Panc1 (cell line): ENCODE measurements at regions not wholly inside any gene's neighbourhood (a gene's known extent, or its start where the extent isn't known, plus 50 kb on each side); places are given as distances from the start of the nearest gene placed in this dataset.

Experiments used
- ATAC-seq: fragments of 200-7000 bp; cut with Tn5 transposase; 2 replicates; pipeline ENCODE4 v1.9.1; 2020; ENCODE audit warnings: mild to moderate bottlenecking, moderate library complexity
- BruUV-seq: library from RNA; stranded (reverse); fragments of 400-500 nt; replicated peaks from 2 replicates; lab custom pipeline; 2021; lab: Mats Ljungman, UMichigan
- CTCF ChIA-PET: fragments of 300-600 bp; sonication (Branson Sonifier 250); formaldehyde crosslinking; loops from one replicate; lab custom pipeline; 2022; ENCODE audit warnings: antibody characterized with exemption; lab: Charles Lee
- POLR2A ChIA-PET: fragments of 300-600 bp; sonication (Branson Sonifier 250); formaldehyde crosslinking; loops from one replicate; lab custom pipeline; 2022; ENCODE audit warnings: antibody characterized with exemption; lab: Charles Lee
- DNase-seq: peaks from one replicate; pipeline ENCODE4 v3.0.0-alpha.2; 2010; ENCODE audit warnings: low read depth, low spot score
- H3K27ac ChIP-seq: 2 replicates; pipeline ENCODE4 v1.5.1; 2011; ENCODE audit warnings: mild to moderate bottlenecking, low read length, inconsistent platforms
- H3K27me3 ChIP-seq: fragments of 200-500 bp; sonication (Bioruptor generic); 2 replicates; pipeline ENCODE4 v1.6.0; 2014; ENCODE audit warnings: low read length, inconsistent platforms; ENCODE audit not compliant: control insufficient read depth, insufficient read depth
- H3K36me3 ChIP-seq: fragments of 200-500 bp; sonication (Bioruptor generic); 2 replicates; pipeline ENCODE4 v1.5.1; 2014; ENCODE audit warnings: inconsistent platforms, mild to moderate bottlenecking, low read length, moderate library complexity; ENCODE audit not compliant: control insufficient read depth, insufficient read depth
- H3K4me1 ChIP-seq: 2 replicates; pipeline ENCODE4 v1.5.1; 2011; ENCODE audit warnings: inconsistent platforms, mild to moderate bottlenecking, low read length, moderate library complexity; ENCODE audit not compliant: control insufficient read depth, insufficient read depth
- H3K4me3 ChIP-seq, 2 experiments: 2 replicates each; pipeline ENCODE4 v1.5.1; 2011 to 2012; ENCODE audit warnings: low read depth in 2 of 2, low read length in 2 of 2, mild to moderate bottlenecking in 2 of 2, inconsistent platforms in 1 of 2, moderate library complexity in 1 of 2
- H3K9me3 ChIP-seq: fragments of 200-500 bp; sonication (Bioruptor generic); 2 replicates; pipeline ENCODE4 v1.5.1; 2014; ENCODE audit warnings: low read depth, mild to moderate bottlenecking, inconsistent platforms, low read length, moderate library complexity; ENCODE audit not compliant: control insufficient read depth, insufficient read depth
- CTCF ChIP-seq: fragments of 450-650 bp; IDR thresholded peaks from 2 replicates; pipeline ENCODE4 v1.5.1; 2017; ENCODE audit warnings: mild to moderate bottlenecking
- POLR2AphosphoS5 ChIP-seq: IDR thresholded peaks from 2 replicates; pipeline ENCODE4 v1.6.1; 2012; ENCODE audit warnings: mild to moderate bottlenecking, low read depth, low read length, moderate library complexity
- REST ChIP-seq, 2 experiments: IDR thresholded peaks; 2 replicates each; pipeline ENCODE4 v1.6.1; 2011 to 2012; ENCODE audit warnings: low read depth in 2 of 2, control low read depth in 1 of 2, low read length in 1 of 2, mild to moderate bottlenecking in 1 of 2, moderate library complexity in 1 of 2; ENCODE audit not compliant: insufficient read depth in 1 of 2
- SIN3A ChIP-seq: IDR thresholded peaks from 2 replicates; pipeline ENCODE4 v1.6.1; 2012; ENCODE audit warnings: low read depth, mild to moderate bottlenecking, low read length, moderate library complexity, borderline replicate concordance; ENCODE audit not compliant: insufficient read depth
- TCF7L2 ChIP-seq: IDR thresholded peaks from 2 replicates; pipeline ENCODE4 v1.6.1; 2011; ENCODE audit warnings: mild to moderate bottlenecking, low read depth, low read length, inconsistent platforms
- in situ Hi-C: cut with HindIII; loops from 2 replicates; pipeline ENCODE4 v1.10.0; 2016; ENCODE audit warnings: low sequenced_read_pairs, low pct_unique_long_range_greater_than_20kb
- intact Hi-C: fragments of 100-400 bp; cut with micrococcal nuclease; formaldehyde crosslinking; loops from one replicate; pipeline ENCODE4 v1.10.0; 2022; ENCODE audit not compliant: unreplicated experiment

GRCh38 chr7:26007510-26007909, 144.5 kb upstream of the NFE2L3 start:
- Histone ChIP-seq H3K4me3 (no peak overlapping the region), H3K36me3 (no peaks in the 10 kb centered on the region), H3K9me3 (no peaks in the 10 kb centered on the region), H3K4me1 (no peaks in the 10 kb centered on the region), H3K27ac (no peak overlapping the region), H3K27me3 (peaks cover 20% of the 10 kb centered on the region)
- DNase-seq (no peak), ATAC-seq (no peak)
- TF ChIP-seq CTCF: no peak
- no peak for TF ChIP-seq REST (IDR thresholded peaks at IDR 0.05; ENCODE audit: insufficient read depth in 1 of 2, low read depth in 2 of 2, low read length in 1 of 2)
- no peak for TF ChIP-seq POLR2AphosphoS5
- TF ChIP-seq SIN3A: no peak
- in situ Hi-C loops: no loop called here
- BruUV-seq: no TSS peak
- intact Hi-C loops: no loop called here
- POLR2A ChIA-PET: interaction anchor here (0.6 kb wide), 1 partner anchor 1634 kb away, joined by 4 read pairs; no protein-coding TSS in a partner anchor
- CTCF ChIA-PET: no interaction called here

GRCh38 chr7:26008428-26008827, 143.6 kb upstream of the NFE2L3 start:
- ChIA-PET POLR2A (interaction anchor here (0.6 kb wide), 1 partner anchor 1176 kb away, joined by 5 read pairs; no protein-coding TSS in a partner anchor), CTCF (no interaction called here)
- BruUV-seq: no TSS peak
- Histone ChIP-seq H3K27me3 (peaks cover 20% of the 10 kb centered on the region), H3K27ac (no peak overlapping the region), H3K4me3 (no peak overlapping the region), H3K9me3 (no peaks in the 10 kb centered on the region), H3K36me3 (no peaks in the 10 kb centered on the region), H3K4me1 (no peaks in the 10 kb centered on the region)
- intact Hi-C loops: no loop called here
- TF ChIP-seq POLR2AphosphoS5 (no peak), CTCF (no peak), REST (IDR thresholded peaks at IDR 0.05; ENCODE audit: insufficient read depth in 1 of 2, low read depth in 2 of 2, low read length in 1 of 2) (no peak), SIN3A (no peak), TCF7L2 (no peak)
- ATAC-seq (no peak), DNase-seq (no peak)
- in situ Hi-C loops: no loop called here
